BE2C (cell line): ENCODE measurements at regions not wholly inside any gene's neighbourhood (a gene's known extent, or its start where the extent isn't known, plus 50 kb on each side); places are given as distances from the start of the nearest gene placed in this dataset.

Source experiments
- DNase-seq: peaks from one replicate; pipeline ENCODE4 v3.0.0-alpha.2; 2020
- H3K27me3 ChIP-seq: fragments of 250-450 bp; sonication (Bioruptor Pico); 2 replicates; pipeline ENCODE4 v1.5.1; 2020; ENCODE audit warnings: mild to moderate bottlenecking
- H3K36me3 ChIP-seq: fragments of 250-450 bp; sonication (Bioruptor Pico); 2 replicates; pipeline ENCODE4 v1.5.1; 2020; ENCODE audit warnings: mild to moderate bottlenecking
- H3K4me1 ChIP-seq: fragments of 250-450 bp; sonication (Bioruptor Pico); 2 replicates; pipeline ENCODE4 v1.5.1; 2020
- H3K4me3 ChIP-seq: 2 replicates; pipeline ENCODE4 v1.5.1; 2011; ENCODE audit warnings: low read depth, low read length
- H3K9me3 ChIP-seq: fragments of 250-450 bp; sonication (Bioruptor Pico); 2 replicates; pipeline ENCODE4 v1.5.1; 2020
- CTCF ChIP-seq: IDR thresholded peaks from 2 replicates; pipeline ENCODE4 v1.5.1; 2012; ENCODE audit warnings: mild to moderate bottlenecking, low read depth, low read length

- H3K9me3 ChIP-seq: no peaks in the 10 kb centered on the region
- no peaks in the 10 kb centered on the region for H3K4me1 ChIP-seq
- no peak for DNase-seq
- H3K27me3 ChIP-seq: peaks cover 3% of the 10 kb centered on the region; the same call in 1 of the 2 replicates
- no peak for TF ChIP-seq CTCF
- H3K4me3 ChIP-seq: no peak overlapping the region
- H3K36me3 ChIP-seq: no peaks in the 10 kb centered on the region
Measured at GRCh38 chr11:134731213-134731961, 319.3 kb upstream of the B3GAT1 start.

DNA sequence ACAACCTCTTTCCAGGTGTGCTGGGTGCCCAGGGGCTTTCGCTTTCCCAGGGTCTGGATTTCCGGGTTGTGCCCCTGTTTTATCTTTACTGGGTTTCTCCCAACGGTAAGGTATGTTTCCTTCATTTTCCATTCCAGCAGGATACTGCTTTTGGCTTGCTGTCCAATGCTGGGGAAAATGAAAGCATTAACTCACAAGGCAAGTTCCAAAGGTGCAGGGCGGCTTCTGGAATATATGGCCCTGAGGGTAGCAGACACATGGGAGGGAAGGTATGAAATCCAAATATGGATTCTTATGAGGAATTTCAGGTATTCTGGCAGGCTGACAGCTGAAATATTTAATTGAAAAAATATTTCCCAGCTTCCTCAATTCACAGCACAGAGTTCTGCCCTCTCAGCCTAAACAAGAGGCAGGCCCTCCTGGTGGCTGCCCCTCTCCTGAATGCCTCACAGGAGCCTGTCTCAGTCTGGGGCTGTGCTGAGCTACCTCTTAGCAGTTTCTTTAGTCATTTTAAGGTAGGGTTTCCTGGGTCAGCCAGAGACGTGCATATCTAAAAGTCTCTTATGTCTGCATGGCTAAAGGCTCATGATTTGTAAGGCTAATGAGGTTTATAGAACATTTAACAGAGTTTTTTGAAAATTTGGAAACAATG is 318.6 kb upstream of the B3GAT1 start:
- no peak for TF ChIP-seq CTCF
- no peak overlapping the region for H3K4me3 ChIP-seq
- peaks cover 3% of the 10 kb centered on the region for H3K27me3 ChIP-seq
- H3K9me3 ChIP-seq: no peaks in the 10 kb centered on the region
- no peaks in the 10 kb centered on the region for H3K36me3 ChIP-seq
- H3K4me1 ChIP-seq: no peaks in the 10 kb centered on the region
- DNase-seq: no peak

DNA sequence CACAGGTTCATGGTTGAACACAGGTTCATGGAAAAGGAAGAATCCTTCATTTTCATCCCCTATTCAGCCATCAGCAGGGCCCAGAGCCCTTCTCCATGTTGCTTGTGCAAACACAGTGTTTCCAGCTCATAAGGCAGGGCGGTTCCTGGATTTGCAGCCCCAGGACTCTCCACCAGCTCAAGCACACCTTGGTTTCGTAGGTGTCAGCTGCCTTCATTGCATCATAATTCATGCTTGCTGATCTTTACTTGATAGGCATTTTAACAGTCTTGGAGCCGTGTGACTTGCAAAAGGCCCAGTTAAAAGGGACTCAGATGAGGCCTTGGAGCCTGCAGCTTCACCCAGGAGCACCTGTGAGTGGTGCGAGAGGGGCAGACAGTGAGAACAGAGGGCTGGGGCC is 318.1 kb upstream of the B3GAT1 start:
- H3K9me3 ChIP-seq: no peaks in the 10 kb centered on the region
- DNase-seq: no peak
- H3K27me3 ChIP-seq: peaks cover 3% of the 10 kb centered on the region
- no peak for TF ChIP-seq CTCF
- no peaks in the 10 kb centered on the region for H3K4me1 ChIP-seq
- H3K4me3 ChIP-seq: no peak overlapping the region
- no peaks in the 10 kb centered on the region for H3K36me3 ChIP-seq

GRCh38 chr11:134728186-134728585 is 316.1 kb upstream of the B3GAT1 start:
- Histone ChIP-seq H3K27me3 (no peaks in the 10 kb centered on the region; the same call in none of the 2 replicates), H3K36me3 (no peaks in the 10 kb centered on the region), H3K4me1 (no peaks in the 10 kb centered on the region), H3K9me3 (no peaks in the 10 kb centered on the region), H3K4me3 (no peak overlapping the region)
- no peak for TF ChIP-seq CTCF
- no peak for DNase-seq

- Histone ChIP-seq H3K36me3 (no peaks in the 10 kb centered on the region), H3K9me3 (no peaks in the 10 kb centered on the region), H3K4me1 (no peaks in the 10 kb centered on the region), H3K4me3 (no peak overlapping the region), H3K27me3 (no peaks in the 10 kb centered on the region; the same call in none of the 2 replicates)
- no peak for TF ChIP-seq CTCF
- no peak for DNase-seq
Measured at GRCh38 chr11:134727636-134728035, 315.6 kb upstream of the B3GAT1 start.

DNA sequence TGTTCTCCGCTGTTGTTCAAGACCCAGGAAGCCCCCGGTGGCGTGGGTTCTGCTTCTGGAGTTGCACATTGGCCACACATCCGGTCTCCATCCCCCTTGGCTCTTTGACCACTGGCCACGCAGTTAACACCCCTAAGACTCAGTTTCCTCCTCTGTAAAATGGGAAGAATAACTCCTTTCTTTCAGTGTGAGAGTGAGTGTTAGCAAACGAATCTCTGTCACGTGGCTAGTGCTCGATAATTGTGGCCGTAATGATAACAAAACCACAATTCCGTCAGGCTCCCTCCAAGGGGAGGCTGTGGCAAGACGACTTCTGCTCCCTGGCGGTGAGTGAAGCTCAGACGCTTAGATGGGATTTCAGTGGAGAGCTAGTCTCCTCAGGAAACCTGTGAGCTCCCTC is 315.2 kb upstream of the B3GAT1 start:
- no peaks in the 10 kb centered on the region for H3K9me3 ChIP-seq
- TF ChIP-seq CTCF: no peak

More for the DNA sequence above, 315.2 kb upstream of the B3GAT1 start:
- Histone ChIP-seq H3K4me3 (no peak overlapping the region), H3K4me1 (no peaks in the 10 kb centered on the region), H3K36me3 (no peaks in the 10 kb centered on the region), H3K27me3 (no peaks in the 10 kb centered on the region; the same call in none of the 2 replicates)
- DNase-seq: no peak
